Ascending aorta (tissue), 2 donors: ENCODE measurements at regions not wholly inside any gene's neighbourhood (a gene's known extent, or its start where the extent isn't known, plus 50 kb on each side); places are given as distances from the start of the nearest gene placed in this dataset.
"Not testable (repeated sequence)": the region's sequence is repeated elsewhere in the genome, so short reads cannot be mapped to it uniquely, and the experiment has no call there.

Experiments used
- DNase-seq, 2 donors: peaks; one replicate each; pipeline ENCODE4 v3.0.0-alpha.2; 2019; ENCODE audit warnings: low spot score in 2 of 2
- H3K27ac ChIP-seq, 2 donors: fragments of 200-600 bp; sonication (generic); one replicate each; pipeline ENCODE4 v1.5.1; 2016 to 2017; ENCODE audit warnings: mild to moderate bottlenecking in 1 of 2
- H3K27me3 ChIP-seq: fragments of 200-600 bp; sonication (generic); one replicate; pipeline ENCODE4 v1.5.1; 2017
- H3K36me3 ChIP-seq, 2 donors: fragments of 200-600 bp; sonication (generic); one replicate each; pipeline ENCODE4 v1.5.1; 2016
- H3K4me1 ChIP-seq, 2 donors: fragments of 200-600 bp; sonication (generic); one replicate each; pipeline ENCODE4 v1.5.1; 2016 to 2017; ENCODE audit warnings: mild to moderate bottlenecking in 1 of 2
- H3K4me3 ChIP-seq, 2 donors: fragments of 200-600 bp; sonication (generic); one replicate each; pipeline ENCODE4 v1.5.1; 2016 to 2017; ENCODE audit warnings: mild to moderate bottlenecking in 1 of 2
- H3K9me3 ChIP-seq, 2 donors: fragments of 200-600 bp; sonication (generic); one replicate each; pipeline ENCODE4 v1.5.1; 2016
- CTCF ChIP-seq, 3 experiments: fragments of 200-600 bp in 2 of 3; fragments of 450-650 bp in 1 of 3; sonication (generic) in 2 of 3; IDR thresholded peaks; one replicate each; pipeline ENCODE4 v1.5.1; 2016 to 2019; ENCODE audit warnings: antibody characterized with exemption in 3 of 3, mild to moderate bottlenecking in 1 of 3, moderate library complexity in 1 of 3
- intact Hi-C: fragments of 100-400 bp; cut with DNase I; formaldehyde crosslinking; loops from one replicate; pipeline ENCODE4 v1.15.1; 2023

DNA sequence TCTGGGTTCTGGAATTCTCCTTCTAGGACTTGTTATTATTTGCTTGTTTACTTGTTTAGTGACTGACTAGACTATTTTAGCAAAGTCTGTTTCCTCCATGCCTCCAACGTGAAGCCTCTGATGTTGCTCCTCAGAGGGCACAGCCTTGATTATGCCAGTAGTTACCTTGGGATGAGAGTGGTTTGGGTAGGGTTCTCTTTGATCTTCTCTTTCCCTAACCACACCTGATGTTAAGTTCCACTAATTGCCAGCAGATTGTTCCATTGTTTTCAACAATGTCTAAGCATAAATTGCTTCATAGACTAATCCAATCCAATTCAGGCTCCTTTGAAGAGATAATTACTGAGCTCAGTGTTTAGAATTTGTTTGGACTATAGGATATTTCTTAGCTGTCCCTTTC is 352.7 kb upstream of the DIPK2B start:
- H3K27ac ChIP-seq, result no peak overlapping the region
- no peaks in the 10 kb centered on the region for H3K36me3 ChIP-seq
- intact Hi-C loops, result no loop called here
- peaks cover 3% of the 10 kb centered on the region for H3K27me3 ChIP-seq
- DNase-seq, result no peak
- no peaks in the 10 kb centered on the region for H3K4me1 ChIP-seq
- TF ChIP-seq CTCF (IDR thresholded peaks at IDR 0.05), result no peak
- no peaks in the 10 kb centered on the region for H3K9me3 ChIP-seq
- no peak overlapping the region for H3K4me3 ChIP-seq

DNA sequence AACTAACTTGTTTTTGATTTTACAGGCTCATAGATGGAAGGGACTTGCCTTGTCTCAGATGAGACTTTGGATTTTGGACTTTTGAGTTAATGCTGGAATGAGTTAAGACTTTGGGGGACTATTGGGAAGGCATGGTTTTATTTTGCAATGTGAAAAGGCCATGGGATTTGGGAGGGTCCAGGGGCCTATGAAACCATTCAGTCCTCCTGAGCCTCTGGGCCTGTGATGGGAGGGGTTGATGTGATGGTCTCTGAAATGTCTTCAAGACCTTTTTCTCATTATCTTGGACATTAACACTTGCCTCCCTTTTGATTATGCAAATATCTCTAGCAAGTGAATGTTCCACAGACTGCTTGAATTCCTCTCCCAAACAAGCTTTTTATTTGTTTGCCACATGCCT is 346.0 kb upstream of the DIPK2B start:
- H3K36me3 ChIP-seq, H3K27ac ChIP-seq, H3K4me1 ChIP-seq, H3K27me3 ChIP-seq, DNase-seq, H3K4me3 ChIP-seq, intact Hi-C loops: not testable (repeated sequence)
- H3K9me3 ChIP-seq, result peaks cover 7 to 23% of the 10 kb centered on the region in 2 donors

- Histone ChIP-seq H3K27ac (no peak overlapping the region), H3K4me3 (no peak overlapping the region), H3K4me1 (no peaks in the 10 kb centered on the region), H3K9me3 (peaks cover 0 to under 1% of the 10 kb centered on the region in 2 donors), H3K27me3 (no peaks in the 10 kb centered on the region), H3K36me3 (no peaks in the 10 kb centered on the region)
- no peak for DNase-seq
- intact Hi-C loops, result no loop called here
- no peak for TF ChIP-seq CTCF (IDR thresholded peaks at IDR 0.05)
These were observed 339.5 kb upstream of the DIPK2B start for GRCh38 chrX:45540181-45540580.

GRCh38 chrX:45537936-45538335 is 337.3 kb upstream of the DIPK2B start:
- Histone ChIP-seq H3K4me1 (no peaks in the 10 kb centered on the region), H3K27me3 (no peaks in the 10 kb centered on the region), H3K36me3 (no peaks in the 10 kb centered on the region), H3K27ac (no peak overlapping the region), H3K9me3 (no peaks in the 10 kb centered on the region), H3K4me3 (no peak overlapping the region)
- no peak for TF ChIP-seq CTCF (IDR thresholded peaks at IDR 0.05)
- no peak for DNase-seq
- intact Hi-C loops, result no loop called here

DNA sequence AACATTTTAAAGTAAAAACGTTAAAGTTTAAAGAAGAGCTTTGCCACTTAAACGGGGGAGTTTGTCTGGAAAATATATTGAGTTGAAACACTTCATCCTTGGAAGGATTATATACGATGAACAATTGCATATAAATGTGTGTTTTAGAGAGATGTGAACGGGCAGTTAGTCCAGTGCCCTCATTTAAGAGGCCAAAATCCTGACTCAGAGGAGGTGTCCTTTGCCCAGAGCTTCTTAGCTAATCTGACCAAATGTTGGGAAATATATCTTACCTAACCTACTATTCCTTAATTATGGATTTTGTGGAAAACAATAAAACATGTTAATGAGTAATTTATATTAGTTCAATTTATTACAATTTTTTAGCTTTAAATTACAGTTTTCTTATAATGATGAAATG is 327.2 kb upstream of the DIPK2B start:
- DNase-seq, result no peak
- Histone ChIP-seq H3K4me1 (no peaks in the 10 kb centered on the region), H3K36me3 (no peaks in the 10 kb centered on the region), H3K9me3 (no peaks in the 10 kb centered on the region), H3K27ac (no peak overlapping the region), H3K4me3 (no peak overlapping the region), H3K27me3 (no peaks in the 10 kb centered on the region)
- TF ChIP-seq CTCF (IDR thresholded peaks at IDR 0.05), result no peak
- intact Hi-C loops, result no loop called here

DNA sequence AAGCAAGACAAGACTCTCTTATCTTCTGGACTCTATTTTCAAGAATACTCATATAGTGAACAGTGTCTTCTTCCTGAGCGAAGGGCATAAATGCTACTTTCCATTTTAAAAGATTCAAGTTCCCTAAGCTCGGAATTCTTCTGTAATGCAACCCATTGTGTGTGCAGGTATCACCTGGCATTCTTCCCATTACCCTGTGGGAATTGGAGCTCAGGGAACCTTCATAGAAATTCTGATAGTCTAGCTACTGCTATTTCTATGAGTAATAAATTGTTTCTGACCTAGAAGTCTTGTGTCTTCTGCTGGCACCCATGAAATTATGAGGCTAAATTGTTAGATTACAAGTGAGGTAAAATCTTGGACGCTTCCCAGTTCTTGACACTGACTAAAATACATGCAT is 324.1 kb upstream of the DIPK2B start:
- intact Hi-C loops, result no loop called here
- H3K4me3 ChIP-seq, result no peak overlapping the region
- H3K27me3 ChIP-seq, result no peaks in the 10 kb centered on the region
- H3K4me1 ChIP-seq, result no peaks in the 10 kb centered on the region
- H3K36me3 ChIP-seq, result no peaks in the 10 kb centered on the region
- no peak for TF ChIP-seq CTCF (IDR thresholded peaks at IDR 0.05)
- no peak for DNase-seq
- no peaks in the 10 kb centered on the region for H3K9me3 ChIP-seq
- no peak overlapping the region for H3K27ac ChIP-seq
